ENCODE measurements at regions not wholly inside any gene's neighbourhood (a gene's known extent, or its start where the extent isn't known, plus 50 kb on each side); places are given as distances from the start of the nearest gene placed in this dataset.

GRCh38 chr13:74969419-74969818, 512.5 kb downstream of the TBC1D4 start:
- TF ChIP-seq CTCF (IDR thresholded peaks at IDR 0.05) (no peak), POLR2AphosphoS5 (IDR thresholded peaks at IDR 0.05) (no peak), POLR2A (IDR thresholded peaks at IDR 0.05) (no peak)
